Neural cell (in vitro differentiated cells): ENCODE measurements at regions not wholly inside any gene's neighbourhood (a gene's known extent, or its start where the extent isn't known, plus 50 kb on each side); places are given as distances from the start of the nearest gene placed in this dataset.

Experiments used
- EZH2 ChIP-seq: fragments of 200-600, 300-800 bp; shearing (Covaris generic), sonication (generic); IDR thresholded peaks from 2 replicates; pipeline ENCODE4 v1.6.1; 2014; ENCODE audit warnings: antibody characterized with exemption, low read length, borderline replicate concordance, mild to moderate bottlenecking; ENCODE audit not compliant: insufficient read depth, poor library complexity, severe bottlenecking
- POLR2AphosphoS5 ChIP-seq: IDR thresholded peaks from 2 replicates; pipeline ENCODE4 v1.6.1; 2012
- RAD21 ChIP-seq: fragments of 450-650 bp; conservative IDR thresholded peaks from 2 replicates; pipeline ENCODE4 v1.6.1; 2014; ENCODE audit warnings: antibody characterized with exemption, mild to moderate bottlenecking, moderate library complexity
- REST ChIP-seq: IDR thresholded peaks from 2 replicates; pipeline ENCODE4 v1.6.1; 2012; ENCODE audit warnings: borderline replicate concordance
- TAF1 ChIP-seq: IDR thresholded peaks from 2 replicates; pipeline ENCODE4 v1.6.1; 2012; ENCODE audit warnings: low read depth
- TF ChIP-seq, protein P1 (sequence below): fragments of 450-650 bp; IDR thresholded peaks from 2 replicates; pipeline ENCODE4 v1.5.1; 2014; ENCODE audit warnings: antibody characterized with exemption, mild to moderate bottlenecking, moderate library complexity; ENCODE audit not compliant: poor library complexity, severe bottlenecking

- TF ChIP-seq, protein P1, sequence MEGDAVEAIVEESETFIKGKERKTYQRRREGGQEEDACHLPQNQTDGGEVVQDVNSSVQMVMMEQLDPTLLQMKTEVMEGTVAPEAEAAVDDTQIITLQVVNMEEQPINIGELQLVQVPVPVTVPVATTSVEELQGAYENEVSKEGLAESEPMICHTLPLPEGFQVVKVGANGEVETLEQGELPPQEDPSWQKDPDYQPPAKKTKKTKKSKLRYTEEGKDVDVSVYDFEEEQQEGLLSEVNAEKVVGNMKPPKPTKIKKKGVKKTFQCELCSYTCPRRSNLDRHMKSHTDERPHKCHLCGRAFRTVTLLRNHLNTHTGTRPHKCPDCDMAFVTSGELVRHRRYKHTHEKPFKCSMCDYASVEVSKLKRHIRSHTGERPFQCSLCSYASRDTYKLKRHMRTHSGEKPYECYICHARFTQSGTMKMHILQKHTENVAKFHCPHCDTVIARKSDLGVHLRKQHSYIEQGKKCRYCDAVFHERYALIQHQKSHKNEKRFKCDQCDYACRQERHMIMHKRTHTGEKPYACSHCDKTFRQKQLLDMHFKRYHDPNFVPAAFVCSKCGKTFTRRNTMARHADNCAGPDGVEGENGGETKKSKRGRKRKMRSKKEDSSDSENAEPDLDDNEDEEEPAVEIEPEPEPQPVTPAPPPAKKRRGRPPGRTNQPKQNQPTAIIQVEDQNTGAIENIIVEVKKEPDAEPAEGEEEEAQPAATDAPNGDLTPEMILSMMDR, result no peak
- no peak for TF ChIP-seq RAD21
- no peak for TF ChIP-seq EZH2
- no peak for TF ChIP-seq POLR2AphosphoS5
- TF ChIP-seq REST, result no peak
- TF ChIP-seq TAF1, result no peak
Measured at GRCh38 chr6:147108259-147108910, 95.8 kb upstream of the STXBP5 start.
